GM20000 (cell line): ENCODE measurements at regions not wholly inside any gene's neighbourhood (a gene's known extent, or its start where the extent isn't known, plus 50 kb on each side); places are given as distances from the start of the nearest gene placed in this dataset.
"Not testable (repeated sequence)": the region's sequence is repeated elsewhere in the genome, so short reads cannot be mapped to it uniquely, and the experiment has no call there.

Source experiments
- DNase-seq: peaks from one replicate; pipeline ENCODE4 v3.0.0; 2012; ENCODE audit warnings: low spot score
- TF ChIP-seq, protein P1 (sequence below): IDR thresholded peaks from 2 replicates; pipeline ENCODE4 v1.5.1; 2012; ENCODE audit warnings: mild to moderate bottlenecking, control low read depth; ENCODE audit errors: extremely low read depth, missing control alignments

DNA sequence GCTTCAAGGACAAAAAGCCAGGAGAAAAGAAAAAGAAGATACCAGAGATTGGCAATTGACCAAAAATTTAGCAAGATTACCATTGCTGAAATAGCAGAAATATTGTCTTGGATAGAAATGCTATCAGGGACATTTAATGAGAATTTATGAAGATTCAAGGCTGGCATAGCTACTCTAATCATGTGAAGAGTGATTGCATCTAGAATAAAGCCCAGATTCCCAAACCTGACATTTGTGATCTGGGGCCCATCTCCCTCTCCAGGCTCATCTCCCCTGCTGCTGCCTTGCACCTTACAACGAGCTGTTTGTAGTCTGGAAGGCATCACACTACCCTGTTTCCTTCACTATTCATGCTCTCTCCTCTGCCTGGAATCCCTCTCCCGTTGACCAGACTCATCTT lies 114.5 kb downstream of the C9orf152 start:
- TF ChIP-seq, protein P1, sequence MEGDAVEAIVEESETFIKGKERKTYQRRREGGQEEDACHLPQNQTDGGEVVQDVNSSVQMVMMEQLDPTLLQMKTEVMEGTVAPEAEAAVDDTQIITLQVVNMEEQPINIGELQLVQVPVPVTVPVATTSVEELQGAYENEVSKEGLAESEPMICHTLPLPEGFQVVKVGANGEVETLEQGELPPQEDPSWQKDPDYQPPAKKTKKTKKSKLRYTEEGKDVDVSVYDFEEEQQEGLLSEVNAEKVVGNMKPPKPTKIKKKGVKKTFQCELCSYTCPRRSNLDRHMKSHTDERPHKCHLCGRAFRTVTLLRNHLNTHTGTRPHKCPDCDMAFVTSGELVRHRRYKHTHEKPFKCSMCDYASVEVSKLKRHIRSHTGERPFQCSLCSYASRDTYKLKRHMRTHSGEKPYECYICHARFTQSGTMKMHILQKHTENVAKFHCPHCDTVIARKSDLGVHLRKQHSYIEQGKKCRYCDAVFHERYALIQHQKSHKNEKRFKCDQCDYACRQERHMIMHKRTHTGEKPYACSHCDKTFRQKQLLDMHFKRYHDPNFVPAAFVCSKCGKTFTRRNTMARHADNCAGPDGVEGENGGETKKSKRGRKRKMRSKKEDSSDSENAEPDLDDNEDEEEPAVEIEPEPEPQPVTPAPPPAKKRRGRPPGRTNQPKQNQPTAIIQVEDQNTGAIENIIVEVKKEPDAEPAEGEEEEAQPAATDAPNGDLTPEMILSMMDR = no peak
- DNase-seq = no peak

DNA sequence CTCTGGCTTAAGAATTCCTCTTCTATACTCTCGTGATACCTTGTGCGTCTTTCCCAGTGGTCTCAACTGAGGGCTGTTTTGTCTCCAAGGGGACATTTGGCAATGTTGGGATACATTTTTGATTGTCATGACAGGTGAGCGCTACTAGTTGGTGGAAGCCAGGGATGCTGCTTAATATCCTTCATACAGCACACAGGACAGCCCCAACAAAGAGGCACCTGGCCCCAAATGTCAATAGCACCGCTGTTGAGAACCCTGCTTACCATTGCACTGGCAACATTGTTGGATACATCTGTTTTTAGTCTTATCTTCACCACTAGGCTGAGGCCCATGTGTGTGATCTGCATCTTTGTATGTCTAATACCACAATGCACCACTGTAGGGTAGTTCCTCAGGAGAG lies 114.1 kb downstream of the C9orf152 start:
- no peak for DNase-seq
- TF ChIP-seq, protein P1 = no peak

DNA sequence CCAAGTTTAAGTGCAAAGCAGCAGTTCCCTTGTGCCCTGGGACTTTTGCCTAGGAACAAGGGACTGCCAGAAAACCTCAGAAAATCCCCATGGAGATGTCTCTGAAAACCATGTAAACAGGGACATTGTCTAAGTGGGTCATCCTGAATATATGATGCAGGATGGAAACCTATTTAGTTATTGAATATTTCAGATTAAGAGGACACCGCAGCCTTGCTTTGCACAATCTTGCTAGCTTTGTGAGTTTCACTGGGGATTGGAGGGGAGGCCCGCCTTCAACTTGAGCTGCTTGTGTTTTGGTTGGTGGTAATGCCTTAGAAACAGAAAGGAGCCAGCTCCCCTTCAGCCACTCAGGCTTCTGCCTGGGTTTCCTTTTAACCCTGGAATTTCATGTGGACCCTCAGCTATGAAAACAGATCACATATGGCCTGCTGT lies 112.8 kb downstream of the C9orf152 start:
- DNase-seq = no peak
- TF ChIP-seq, protein P1 = no peak

DNA sequence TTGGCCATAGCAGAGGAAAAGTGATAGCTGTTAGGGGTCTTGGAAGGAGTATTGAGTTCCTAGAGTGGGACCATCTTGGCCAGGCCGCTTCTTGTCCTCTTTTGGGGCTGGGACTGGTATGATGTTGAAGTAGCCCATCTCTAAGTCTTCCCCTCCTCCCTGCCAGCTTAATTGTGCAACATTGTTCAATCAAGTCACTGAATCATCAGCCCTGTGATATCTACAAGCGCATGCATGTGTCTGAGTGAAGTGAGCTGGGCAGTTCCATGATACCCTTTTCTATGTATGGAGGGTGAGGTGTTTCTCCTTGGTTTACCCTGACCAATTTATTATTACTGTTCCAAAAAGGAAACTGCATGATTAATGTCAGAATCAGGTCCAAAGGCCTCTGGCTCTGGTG lies 112.2 kb downstream of the C9orf152 start:
- TF ChIP-seq, protein P1 = no peak
- no peak for DNase-seq

DNA sequence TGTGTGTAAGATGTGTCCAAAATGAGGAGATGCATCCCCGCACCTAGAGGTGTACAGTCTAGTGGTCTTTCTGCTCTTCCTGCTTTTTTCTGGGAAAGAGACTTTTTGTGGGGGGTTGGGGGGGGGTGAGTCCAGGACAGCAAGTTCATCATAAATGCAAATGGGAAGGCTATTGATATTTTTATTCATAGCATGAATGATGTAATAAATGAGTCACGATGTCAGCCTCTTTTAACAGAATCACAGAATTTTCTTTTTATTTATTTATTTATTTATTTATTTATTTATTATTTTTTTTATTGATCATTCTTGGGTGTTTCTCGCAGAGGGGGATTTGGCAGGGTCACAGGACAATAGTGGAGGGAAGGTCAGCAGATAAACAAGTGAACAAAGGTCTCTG lies 111.3 kb downstream of the C9orf152 start:
- DNase-seq = not testable (repeated sequence)

DNA sequence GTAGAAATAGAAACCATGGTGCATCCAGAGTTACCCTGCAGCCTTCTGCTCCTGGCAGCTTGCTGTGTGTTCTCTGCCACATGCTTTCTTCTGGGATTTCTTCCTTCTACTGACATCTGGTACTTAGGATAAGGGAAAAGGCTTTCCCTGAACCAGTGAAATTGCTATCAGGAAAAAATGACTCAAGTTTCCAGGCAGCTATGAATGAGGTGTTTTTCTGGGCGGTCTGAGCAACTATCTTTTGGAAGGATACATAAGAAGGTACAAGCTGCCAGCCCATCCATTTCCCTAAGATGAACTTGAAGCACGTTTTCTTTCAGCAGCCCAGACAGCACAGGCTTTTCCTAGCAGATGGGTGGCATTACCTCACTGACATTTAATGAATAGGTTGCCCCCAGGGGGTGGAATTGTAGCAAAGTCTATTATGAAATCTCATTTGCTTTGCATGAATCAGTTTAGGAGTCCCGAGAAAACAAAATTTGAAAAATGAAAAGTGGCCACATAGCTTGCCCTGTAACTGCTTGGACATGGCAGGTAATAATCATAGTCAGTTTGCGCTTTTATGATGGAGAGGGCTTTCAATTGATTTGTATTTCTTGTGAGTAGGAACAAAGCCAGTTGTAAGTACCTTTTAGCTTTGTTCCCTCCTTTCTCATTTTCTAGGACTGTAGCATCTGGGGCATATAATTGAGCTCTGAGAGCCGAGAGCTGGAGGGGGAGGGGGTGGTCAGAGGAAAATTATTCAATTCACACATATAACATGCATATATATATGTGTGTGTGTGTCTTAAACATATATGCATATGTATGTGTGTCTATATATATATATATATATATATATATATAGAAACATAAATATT lies 108.5 kb downstream of the C9orf152 start:
- no peak for DNase-seq
- TF ChIP-seq, protein P1 = no peak

DNA sequence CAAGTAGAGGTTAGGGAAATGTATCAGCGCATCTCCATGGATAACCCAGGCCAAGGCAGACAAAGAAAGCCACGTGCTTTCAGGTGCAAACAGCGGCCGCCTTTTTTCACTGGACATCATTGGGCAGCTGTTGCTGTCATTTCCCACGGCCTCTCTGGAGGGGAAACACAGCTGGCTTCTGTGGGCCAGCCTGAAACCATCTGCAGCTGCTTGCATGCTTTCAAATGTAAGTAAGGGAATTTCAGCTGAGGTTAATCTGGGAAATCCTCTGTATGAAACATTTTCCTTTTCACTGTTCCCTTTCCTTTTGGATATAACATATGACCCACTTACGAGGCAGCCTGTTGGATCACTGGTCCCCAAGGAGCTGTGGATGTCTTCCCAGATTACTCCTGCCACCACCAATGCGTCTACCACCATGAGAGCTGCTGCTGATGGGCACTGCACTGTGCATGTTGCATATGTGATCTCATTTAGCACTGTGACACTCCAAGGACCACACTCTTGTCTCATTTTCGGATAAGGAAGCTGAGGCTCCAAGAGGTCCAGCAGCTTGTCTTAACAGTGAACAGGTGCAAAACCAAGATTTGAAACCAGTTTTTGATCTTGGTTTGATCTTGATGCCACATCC lies 106.3 kb downstream of the C9orf152 start:
- TF ChIP-seq, protein P1 = no peak
- peak; percentile 71 for DNase-seq
